GM21423 (cell line): ENCODE measurements at regions not wholly inside any gene's neighbourhood (a gene's known extent, or its start where the extent isn't known, plus 50 kb on each side); places are given as distances from the start of the nearest gene placed in this dataset.

Experiments used
- ATAC-seq: cut with Tn5 transposase; IDR thresholded peaks from one replicate; pipeline ENCODE4 v1.9.1; 2021; ENCODE audit warnings: mild to moderate bottlenecking, moderate library complexity; ENCODE audit not compliant: unreplicated experiment

GRCh38 chr14:100399052-100399849 is 76.1 kb downstream of the SLC25A47 start:
- ATAC-seq: no peak

GRCh38 chr14:100400115-100400514 is 77.0 kb downstream of the SLC25A47 start:
- ATAC-seq: no peak

GRCh38 chr14:100401031-100401692 is 78.0 kb downstream of the SLC25A47 start:
- ATAC-seq: no peak

GRCh38 chr14:100401792-100402191 is 78.7 kb downstream of the SLC25A47 start:
- no peak for ATAC-seq

- ATAC-seq: no peak
Measured at GRCh38 chr14:100402631-100403030, 79.5 kb downstream of the SLC25A47 start.

- ATAC-seq: no peak
Measured at GRCh38 chr14:100403105-100403504, 80.0 kb downstream of the SLC25A47 start.

GRCh38 chr14:100403802-100404365 is 80.7 kb downstream of the SLC25A47 start:
- no peak for ATAC-seq

GRCh38 chr14:100404419-100404818 is 81.3 kb downstream of the SLC25A47 start:
- no peak for ATAC-seq

- no peak for ATAC-seq
Measured at GRCh38 chr14:100405760-100406455, 82.8 kb downstream of the SLC25A47 start.

- ATAC-seq: no peak
Measured at GRCh38 chr14:100406505-100407131, 83.5 kb downstream of the SLC25A47 start.

- no peak for ATAC-seq
Measured at GRCh38 chr14:100407376-100408102, 84.4 kb downstream of the SLC25A47 start.

- ATAC-seq: no peak
Measured at GRCh38 chr14:100408350-100409002, 85.3 kb downstream of the SLC25A47 start.

- no peak for ATAC-seq
Measured at GRCh38 chr14:100409003-100409360, 85.8 kb downstream of the SLC25A47 start.

GRCh38 chr14:100409651-100410050 is 86.5 kb downstream of the SLC25A47 start:
- no peak for ATAC-seq

- no peak for ATAC-seq
Measured at GRCh38 chr14:100410056-100410565, 87.0 kb downstream of the SLC25A47 start.

GRCh38 chr14:100413699-100414098 is 90.6 kb downstream of the SLC25A47 start:
- no peak for ATAC-seq

GRCh38 chr14:100415226-100415625 is 92.1 kb downstream of the SLC25A47 start:
- ATAC-seq: no peak

GRCh38 chr14:100416081-100416680 is 93.0 kb downstream of the SLC25A47 start:
- ATAC-seq: no peak
